Ovary (tissue), 7 donors: ENCODE measurements at regions not wholly inside any gene's neighbourhood (a gene's known extent, or its start where the extent isn't known, plus 50 kb on each side); places are given as distances from the start of the nearest gene placed in this dataset.

Source experiments
- DNase-seq, 5 donors: peaks; one replicate each; pipeline ENCODE4 v3.0.0-alpha.2; 2019 to 2020
- H3K27ac ChIP-seq, 2 donors: fragments of 200-600 bp; one replicate each; pipeline versions ENCODE4 v1.5.1 to v1.8.0; 2019 to 2022
- H3K27me3 ChIP-seq: fragments of 200-600 bp; one replicate; pipeline ENCODE4 v1.8.0; 2022
- H3K36me3 ChIP-seq: fragments of 200-600 bp; sonication (generic); one replicate; pipeline ENCODE4 v1.5.1; 2019
- H3K4me1 ChIP-seq: one replicate; pipeline ENCODE4 v1.8.1; 2013; ENCODE audit warnings: mild to moderate bottlenecking, moderate library complexity; ENCODE audit not compliant: insufficient read depth
- H3K4me3 ChIP-seq: fragments of 200-600 bp; sonication (generic); one replicate; pipeline ENCODE4 v1.5.1; 2017
- H3K9me3 ChIP-seq, 2 donors: fragments of 200-600 bp in 1 of 2; sonication (generic) in 1 of 2; one replicate each; pipeline versions ENCODE4 v1.5.1 to v1.8.1; 2013 to 2019; ENCODE audit warnings: mild to moderate bottlenecking in 1 of 2, moderate library complexity in 1 of 2
- EP300 ChIP-seq: sonication (generic); formaldehyde crosslinking; IDR thresholded peaks from one replicate; pipeline ENCODE4 v1.6.1; 2017; ENCODE audit warnings: antibody characterized with exemption
- POLR2A ChIP-seq: fragments of 450-650 bp; IDR thresholded peaks from one replicate; pipeline ENCODE4 v1.6.1; 2017; ENCODE audit warnings: antibody characterized with exemption, mild to moderate bottlenecking, moderate library complexity
- WGBS, 3 donors: extraction: QIAGEN DNeasy Blood & Tissue Kit in 1 of 3; methylation state at CpG; one replicate each; pipeline versions ENCODE4 v1.1.5 to v1.1.7; 2013 to 2017; 5-methylcytosine and 5-hydroxymethylcytosine counted together
- intact Hi-C, 4 donors: fragments of 100-400 bp; cut with DNase I; formaldehyde crosslinking; loops; one replicate each; pipeline versions ENCODE4 v1.11.0 to v1.15.1; 2022 to 2023
- TF ChIP-seq, protein P1 (sequence below), 3 donors: fragments of 450-650 bp in 2 of 3; fragments of 200-600 bp in 1 of 3; IDR thresholded peaks; one replicate each; pipeline versions ENCODE4 v1.5.1 to v1.8.0; 2016 to 2022; ENCODE audit warnings: antibody characterized with exemption in 3 of 3, mild to moderate bottlenecking in 1 of 3
- donor health status: DM: no; HTN: no; CAD: no; lungs with moderate emphysema.
- donor health status: DM: no; HTN: no; CAD: no.
- donor health status: Bipolar disorder and iron deficiency.
- donor health status: DM: no; HTN: no; CAD: no.
- donor health status: DM: yes; HTN: yes; CAD: no.

GRCh38 chr2:235378246-235378645, 115.6 kb upstream of the AGAP1 start:
- no peaks in the 10 kb centered on the region for H3K36me3 ChIP-seq
- intact Hi-C loops, result no loop called here
- 45 to 70% (median 63%) methylated on average over 4 of the region's 4 CpGs for WGBS, 3 donors
- no peaks in the 10 kb centered on the region for H3K4me1 ChIP-seq
- H3K4me3 ChIP-seq, result no peak overlapping the region
- TF ChIP-seq, protein P1, sequence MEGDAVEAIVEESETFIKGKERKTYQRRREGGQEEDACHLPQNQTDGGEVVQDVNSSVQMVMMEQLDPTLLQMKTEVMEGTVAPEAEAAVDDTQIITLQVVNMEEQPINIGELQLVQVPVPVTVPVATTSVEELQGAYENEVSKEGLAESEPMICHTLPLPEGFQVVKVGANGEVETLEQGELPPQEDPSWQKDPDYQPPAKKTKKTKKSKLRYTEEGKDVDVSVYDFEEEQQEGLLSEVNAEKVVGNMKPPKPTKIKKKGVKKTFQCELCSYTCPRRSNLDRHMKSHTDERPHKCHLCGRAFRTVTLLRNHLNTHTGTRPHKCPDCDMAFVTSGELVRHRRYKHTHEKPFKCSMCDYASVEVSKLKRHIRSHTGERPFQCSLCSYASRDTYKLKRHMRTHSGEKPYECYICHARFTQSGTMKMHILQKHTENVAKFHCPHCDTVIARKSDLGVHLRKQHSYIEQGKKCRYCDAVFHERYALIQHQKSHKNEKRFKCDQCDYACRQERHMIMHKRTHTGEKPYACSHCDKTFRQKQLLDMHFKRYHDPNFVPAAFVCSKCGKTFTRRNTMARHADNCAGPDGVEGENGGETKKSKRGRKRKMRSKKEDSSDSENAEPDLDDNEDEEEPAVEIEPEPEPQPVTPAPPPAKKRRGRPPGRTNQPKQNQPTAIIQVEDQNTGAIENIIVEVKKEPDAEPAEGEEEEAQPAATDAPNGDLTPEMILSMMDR (IDR thresholded peaks at IDR 0.05), result no peak
- TF ChIP-seq EP300 (no peak), POLR2A (no peak)
- H3K27me3 ChIP-seq, result no peaks in the 10 kb centered on the region
- no peaks in the 10 kb centered on the region for H3K9me3 ChIP-seq
- H3K27ac ChIP-seq, result no peak overlapping the region
- DNase-seq, result no peak

- Histone ChIP-seq H3K36me3 (no peaks in the 10 kb centered on the region), H3K27me3 (no peaks in the 10 kb centered on the region), H3K9me3 (no peaks in the 10 kb centered on the region), H3K4me3 (no peak overlapping the region), H3K27ac (no peak overlapping the region), H3K4me1 (no peaks in the 10 kb centered on the region)
- 52 to 66% (median 52%) methylated on average over 4 of the region's 4 CpGs for WGBS, 3 donors
- DNase-seq, result no peak
- TF ChIP-seq, protein P1 (IDR thresholded peaks at IDR 0.05), result no peak
- no peak for TF ChIP-seq POLR2A
- TF ChIP-seq EP300, result no peak
- intact Hi-C loops, result no loop called here
Measured at GRCh38 chr2:235378944-235379343, 114.9 kb upstream of the AGAP1 start.

GRCh38 chr2:235381261-235381912, 112.5 kb upstream of the AGAP1 start:
- intact Hi-C loops, result no loop called here
- TF ChIP-seq, protein P1 (IDR thresholded peaks at IDR 0.05), result no peak
- TF ChIP-seq POLR2A, result no peak
- no peak for TF ChIP-seq EP300
- no peak overlapping the region for H3K4me3 ChIP-seq
- H3K4me1 ChIP-seq, result no peaks in the 10 kb centered on the region
- H3K27ac ChIP-seq, result no peak overlapping the region
- DNase-seq, result no peak
- no peaks in the 10 kb centered on the region for H3K36me3 ChIP-seq
- H3K27me3 ChIP-seq, result no peaks in the 10 kb centered on the region
- 72 to 82% (median 75%) methylated on average over 2 of the region's 2 CpGs for WGBS, 3 donors
- no peaks in the 10 kb centered on the region for H3K9me3 ChIP-seq

GRCh38 chr2:235382179-235382578, 111.7 kb upstream of the AGAP1 start:
- no peak overlapping the region for H3K27ac ChIP-seq
- no peak for TF ChIP-seq EP300
- intact Hi-C loops, result no loop called here
- no peaks in the 10 kb centered on the region for H3K27me3 ChIP-seq
- DNase-seq, result no peak
- 32 to 41% (median 39%) methylated on average over 6 of the region's 6 CpGs for WGBS, 3 donors
- H3K4me1 ChIP-seq, result no peaks in the 10 kb centered on the region
- no peak overlapping the region for H3K4me3 ChIP-seq
- no peaks in the 10 kb centered on the region for H3K36me3 ChIP-seq
- no peaks in the 10 kb centered on the region for H3K9me3 ChIP-seq

DNA sequence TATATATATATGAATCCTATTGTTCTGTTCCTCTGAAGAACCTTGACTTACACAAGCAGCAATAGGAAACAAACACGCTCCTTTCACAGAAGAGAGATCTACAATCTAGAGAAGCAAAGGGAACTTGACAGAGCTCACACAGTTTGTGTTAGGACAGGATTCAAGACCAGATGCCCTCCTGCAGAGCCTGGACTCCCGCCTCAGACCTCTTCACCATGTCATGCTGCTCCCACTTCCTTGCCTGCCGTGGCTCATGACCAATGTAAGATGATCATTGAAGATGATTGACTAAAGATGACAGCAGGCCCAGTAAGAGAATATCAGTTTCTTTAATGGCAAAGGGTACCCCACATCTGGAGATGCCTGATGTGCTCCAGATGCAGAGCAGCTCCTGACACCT, 111.2 kb upstream of the AGAP1 start:
- 84 to 94% (median 90%) methylated on average over 3 of the region's 3 CpGs for WGBS, 3 donors
- H3K36me3 ChIP-seq, result no peaks in the 10 kb centered on the region
- H3K4me3 ChIP-seq, result no peak overlapping the region
- no peaks in the 10 kb centered on the region for H3K27me3 ChIP-seq
- H3K9me3 ChIP-seq, result no peaks in the 10 kb centered on the region
- DNase-seq, result no peak
- intact Hi-C loops, result no loop called here
- TF ChIP-seq, protein P1 (IDR thresholded peaks at IDR 0.05), result no peak
- TF ChIP-seq POLR2A, result no peak
- no peaks in the 10 kb centered on the region for H3K4me1 ChIP-seq
- H3K27ac ChIP-seq, result no peak overlapping the region
